Inflammatory macrophage (primary cell): ENCODE measurements at regions not wholly inside any gene's neighbourhood (a gene's known extent, or its start where the extent isn't known, plus 50 kb on each side); places are given as distances from the start of the nearest gene placed in this dataset.

Experiments used
- DNase-seq, 2 donors: peaks; one replicate each; pipeline ENCODE4 v3.0.0-alpha.2; 2020 to 2022

DNA sequence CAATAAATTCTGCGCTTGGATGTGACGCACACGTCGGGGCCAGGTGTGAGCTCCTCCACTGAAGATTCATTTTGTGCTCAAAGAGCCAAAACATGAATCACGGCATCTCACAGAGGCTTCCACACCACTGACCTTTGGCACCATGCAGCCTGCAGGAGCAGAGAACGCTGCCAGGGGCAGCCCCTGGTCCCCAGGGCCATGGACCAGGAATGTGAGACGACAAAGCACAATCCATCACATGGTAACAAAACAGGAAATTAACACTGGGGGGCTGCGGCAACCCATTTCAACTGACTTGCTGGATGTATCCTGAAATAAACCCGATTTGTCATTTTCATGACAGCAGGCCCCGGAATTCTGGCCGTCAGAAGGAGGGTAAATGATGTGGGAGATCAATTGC, 167.5 kb upstream of the IGF1R start:
- no peak for DNase-seq

DNA sequence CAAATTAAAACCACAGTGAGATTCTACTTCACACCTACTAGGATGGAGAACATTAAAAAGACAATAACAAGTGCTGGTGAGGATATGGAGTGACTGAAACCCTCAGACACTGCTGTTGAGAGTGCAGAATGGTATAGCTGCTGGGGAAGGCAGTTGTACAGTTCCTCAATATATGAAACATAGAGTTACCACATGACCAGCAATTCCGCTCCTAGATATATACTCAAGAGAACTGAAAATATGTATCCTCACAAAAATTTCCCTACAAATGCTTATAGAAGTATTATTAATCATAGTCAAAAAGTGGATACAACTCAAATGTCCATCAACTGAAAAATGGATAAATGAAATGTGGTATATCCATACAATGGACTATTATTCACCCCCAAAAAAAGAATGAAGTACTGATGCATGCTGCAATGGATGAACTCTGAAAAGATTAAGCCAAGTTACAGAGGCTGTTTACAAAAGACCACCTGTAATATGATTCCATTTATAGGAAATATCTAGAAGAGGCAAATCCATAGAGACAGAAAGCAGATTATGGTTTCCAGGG, 164.7 kb upstream of the IGF1R start:
- no peak for DNase-seq

GRCh38 chr15:98484914-98485313, 163.4 kb upstream of the IGF1R start:
- no peak for DNase-seq

GRCh38 chr15:98485451-98485850, 162.9 kb upstream of the IGF1R start:
- DNase-seq, result no peak

GRCh38 chr15:98493966-98494511, 154.3 kb upstream of the IGF1R start:
- DNase-seq, result no peak

DNA sequence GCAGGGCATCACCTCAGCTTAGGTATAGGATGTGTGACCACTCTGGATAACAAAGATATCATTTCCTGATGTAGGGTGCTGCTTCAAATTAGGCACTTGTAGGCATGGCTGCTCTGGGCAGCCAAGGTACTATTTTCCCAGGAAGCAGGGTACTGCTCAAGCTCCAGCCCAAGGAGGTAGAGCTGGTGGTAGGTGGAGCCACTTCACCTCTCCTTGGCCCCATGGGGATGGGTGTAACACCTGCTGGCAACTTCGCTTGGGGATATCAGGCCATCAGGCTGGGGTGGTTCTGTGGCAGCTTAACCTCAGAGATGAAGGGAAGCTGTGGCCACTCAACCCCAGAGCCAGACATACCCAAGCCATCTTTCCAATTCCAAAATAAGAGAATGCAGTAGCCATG, 147.1 kb upstream of the IGF1R start:
- no peak for DNase-seq

DNA sequence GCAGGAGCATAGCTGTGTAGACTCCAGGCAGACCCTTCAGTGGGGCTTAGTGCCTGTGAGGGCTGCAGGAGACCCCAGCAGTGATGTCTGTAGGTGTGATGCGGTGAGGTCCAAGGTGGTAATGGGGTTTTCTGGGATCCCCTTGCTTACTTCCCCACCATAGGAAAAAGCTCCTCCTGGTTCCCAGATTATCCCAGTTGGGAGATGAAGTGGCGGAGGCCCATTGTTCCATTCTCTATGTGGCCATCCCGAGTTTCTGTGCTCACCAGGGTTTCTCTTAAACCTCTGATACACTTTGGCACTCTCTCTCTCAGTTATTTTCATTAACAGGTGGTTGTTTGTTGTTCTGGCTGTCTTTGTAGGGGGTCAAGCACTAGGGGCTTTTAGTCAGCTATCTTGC, 146.7 kb upstream of the IGF1R start:
- no peak for DNase-seq

DNA sequence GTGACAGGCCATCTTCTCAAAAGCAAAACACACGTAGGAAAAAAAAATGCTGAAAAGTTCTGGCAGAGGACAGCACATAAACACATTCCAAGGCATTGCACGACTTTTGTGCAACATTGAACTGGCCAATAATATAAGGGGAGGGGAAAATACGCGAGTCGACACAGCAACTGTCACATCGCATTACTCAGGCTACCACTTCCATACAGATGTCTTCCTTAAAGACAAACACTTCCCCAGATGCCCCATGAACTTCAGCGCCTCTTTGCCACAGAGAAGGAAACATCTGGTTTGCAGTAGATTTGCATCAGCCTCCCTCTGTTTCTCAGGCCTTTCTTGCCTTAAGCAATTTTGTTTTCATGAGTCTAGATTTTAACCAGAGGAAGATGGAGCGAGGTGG, 144.4 kb upstream of the IGF1R start:
- DNase-seq, result peak; percentile 14 to 23

DNA sequence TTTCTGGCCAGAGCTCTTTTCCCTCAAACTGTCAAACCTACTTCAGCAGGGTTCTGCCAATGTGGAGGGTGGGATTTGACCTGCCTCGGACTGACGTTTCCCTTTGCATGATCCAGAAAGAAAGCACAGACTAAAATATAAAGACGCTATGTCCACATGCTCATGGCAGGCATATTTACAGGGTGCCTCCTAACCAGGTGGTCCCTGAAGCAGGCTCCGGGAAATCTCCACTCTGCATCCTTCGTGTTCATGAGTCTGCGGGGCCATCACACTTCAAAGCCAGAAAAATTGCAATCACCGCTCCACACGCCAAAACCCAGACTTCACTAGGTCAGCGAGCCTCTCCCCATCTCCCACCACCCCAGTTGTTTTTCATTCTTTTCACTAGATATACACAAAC, 143.3 kb upstream of the IGF1R start:
- no peak for DNase-seq

DNA sequence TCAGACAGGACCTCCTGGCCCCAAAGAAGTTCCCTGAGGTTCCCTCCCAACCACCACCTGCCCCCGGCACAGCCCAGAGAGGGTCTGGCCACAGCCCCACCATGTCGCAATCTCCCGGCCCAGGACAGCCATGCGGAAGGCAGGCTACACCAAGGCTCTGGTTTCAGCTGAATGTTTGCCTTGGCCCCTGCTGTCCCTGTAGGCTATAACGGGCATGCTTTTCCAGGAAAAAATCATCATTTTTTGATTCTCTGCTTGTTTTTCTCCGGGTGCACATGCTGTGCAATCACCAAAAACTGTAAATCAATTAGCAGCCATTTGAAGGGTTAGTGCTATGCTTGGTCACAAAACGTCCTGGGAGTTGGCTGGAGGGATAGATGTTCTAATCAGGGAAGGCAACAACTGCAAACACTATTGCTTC, 142.7 kb upstream of the IGF1R start:
- DNase-seq, result no peak

DNA sequence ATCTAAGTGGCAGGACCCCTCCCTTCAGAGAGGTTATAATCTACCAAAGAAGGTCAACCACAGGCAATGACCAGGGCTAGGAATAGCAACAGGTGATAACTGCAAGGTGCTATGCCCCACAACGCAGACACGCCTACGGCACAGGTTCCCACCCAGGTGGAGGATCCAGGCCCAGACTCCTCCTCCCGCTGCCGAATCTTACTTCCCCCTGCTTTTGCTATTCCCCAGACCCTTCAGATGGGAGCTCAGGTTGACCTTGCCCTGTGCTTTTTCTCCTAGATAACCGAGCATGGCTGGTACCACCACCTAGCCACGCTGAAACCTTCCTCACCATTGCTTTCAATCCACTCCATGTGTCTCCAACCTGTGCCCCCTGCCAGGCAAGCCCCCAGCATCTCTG, 142.2 kb upstream of the IGF1R start:
- DNase-seq, result no peak

DNA sequence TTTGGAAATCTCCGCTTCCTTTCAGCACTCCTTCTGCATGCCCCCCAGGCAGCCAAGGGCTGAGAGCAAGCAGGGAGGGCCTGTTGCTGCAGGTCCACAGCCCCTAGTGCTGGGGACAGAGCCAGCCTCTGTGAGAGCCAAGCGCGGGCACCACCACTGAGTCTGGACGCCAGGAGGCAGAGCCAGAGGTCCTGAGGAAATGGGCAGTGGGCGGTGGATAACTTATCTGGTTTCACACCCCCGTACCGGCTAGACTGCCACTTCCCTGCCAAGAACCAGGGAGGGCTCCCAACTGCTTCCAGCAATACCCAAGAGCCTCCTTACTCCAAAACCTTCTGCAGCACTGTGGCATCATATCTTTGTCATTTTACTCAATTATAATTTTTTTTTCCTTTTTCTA, 141.6 kb upstream of the IGF1R start:
- no peak for DNase-seq

GRCh38 chr15:98513428-98513986, 134.8 kb upstream of the IGF1R start:
- DNase-seq, result no peak

GRCh38 chr15:98514034-98514622, 134.2 kb upstream of the IGF1R start:
- DNase-seq, result no peak

GRCh38 chr15:98518823-98519561, 129.3 kb upstream of the IGF1R start:
- DNase-seq, result peak; percentile 75 to 76

GRCh38 chr15:98519767-98520550, 128.4 kb upstream of the IGF1R start:
- no peak for DNase-seq

- no peak for DNase-seq
Measured at GRCh38 chr15:98522127-98522526, 126.2 kb upstream of the IGF1R start.

DNA sequence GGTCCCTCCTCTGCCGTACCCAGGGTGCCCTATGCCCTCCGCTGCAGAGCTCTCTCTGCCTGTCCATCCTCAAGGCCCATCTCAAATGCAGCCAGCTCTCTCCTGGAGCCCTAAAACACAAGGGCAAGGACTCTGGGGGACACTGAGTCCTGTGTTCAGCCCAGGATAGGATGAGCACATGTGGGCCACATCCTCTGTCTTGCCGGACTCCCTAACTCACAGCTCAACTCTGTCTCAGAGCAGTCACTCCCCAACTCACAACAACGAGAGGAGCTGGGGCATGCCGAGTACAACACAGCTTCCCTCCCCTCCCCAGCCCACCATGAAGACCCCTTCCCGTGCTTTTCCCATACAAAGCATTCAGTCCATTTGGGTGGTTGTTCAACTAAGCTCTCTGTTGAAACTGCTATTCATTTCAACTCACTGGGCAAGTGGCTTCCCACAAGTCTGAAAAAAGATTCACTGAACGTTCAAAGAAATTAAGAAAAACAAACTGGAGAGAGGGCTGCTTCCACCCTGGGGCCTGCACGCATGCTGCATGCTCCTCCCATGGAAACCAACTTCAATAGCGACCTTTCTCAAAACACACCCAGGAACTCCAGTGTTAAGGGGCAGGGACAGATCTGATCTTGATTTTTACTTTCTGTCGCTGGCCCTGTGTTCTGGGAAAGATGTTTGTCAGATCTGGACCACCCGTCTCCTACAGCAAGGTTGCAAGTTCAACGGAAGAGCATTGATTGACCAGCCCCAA, 124.3 kb upstream of the IGF1R start:
- DNase-seq, result no peak

GRCh38 chr15:98524838-98525660, 123.3 kb upstream of the IGF1R start:
- no peak for DNase-seq

DNA sequence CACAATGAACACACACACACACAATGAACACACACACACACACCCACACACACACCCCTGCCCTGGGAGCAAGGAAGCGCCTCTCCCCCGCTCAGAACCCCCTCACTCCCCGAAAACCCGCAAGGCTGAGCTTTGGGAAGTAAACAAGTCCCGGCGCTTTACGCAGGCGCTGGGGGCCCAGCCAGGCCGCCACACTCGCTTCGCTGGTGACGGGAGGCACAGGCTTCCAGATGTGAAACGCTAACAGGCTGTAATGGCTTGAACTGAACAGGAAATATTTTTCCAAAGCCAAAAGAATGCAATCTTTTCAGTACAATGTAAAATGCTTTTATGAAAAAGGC, 122.7 kb upstream of the IGF1R start:
- peak in 1 of 2 donors; percentile 6 for DNase-seq

DNA sequence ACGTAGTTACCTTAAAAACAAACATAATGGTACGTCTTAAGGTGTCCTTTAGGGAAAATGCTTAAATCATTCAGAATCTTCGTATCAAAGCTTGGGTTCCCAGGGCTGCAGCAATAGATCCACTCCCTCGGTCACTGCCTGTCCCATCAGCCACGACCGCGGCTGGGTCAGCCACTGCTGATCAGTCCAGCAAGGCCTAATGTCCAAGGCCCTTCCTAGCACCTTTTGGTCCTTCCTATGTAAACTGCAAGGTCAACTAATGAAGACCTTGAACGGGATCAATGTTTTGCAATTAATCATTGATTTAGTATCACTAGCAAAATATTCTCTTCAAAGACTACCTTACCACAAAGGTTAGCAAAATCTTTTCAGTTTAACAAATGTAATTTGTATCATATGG, 122.2 kb upstream of the IGF1R start:
- DNase-seq, result no peak
